H1 (cell line): ENCODE measurements at regions not wholly inside any gene's neighbourhood (a gene's known extent, or its start where the extent isn't known, plus 50 kb on each side); places are given as distances from the start of the nearest gene placed in this dataset.

Source experiments
- CTCF ChIA-PET: fragments of 300-600 bp; sonication (Branson Sonifier 250); formaldehyde crosslinking; loops from one replicate; lab custom pipeline; 2021; ENCODE audit not compliant: partially characterized antibody; lab: Charles Lee
- POLR2A ChIA-PET: fragments of 300-600 bp; sonication (Branson Sonifier 250); formaldehyde crosslinking; loops from one replicate; lab custom pipeline; 2021; ENCODE audit warnings: inconsistent platforms; ENCODE audit not compliant: partially characterized antibody; lab: Charles Lee
- DNase-seq, 2 experiments: peaks; one replicate each; pipeline versions ENCODE4 v3.0.0 to v3.0.0-alpha.2; 2010 to 2022; ENCODE audit warnings: low spot score in 2 of 2, low read depth in 1 of 2, mixed read lengths in 1 of 2
- FAIRE-seq: peaks from 2 replicates; lab custom pipeline; 2011; peaks lifted over from hg19 to GRCh38; lab: Jason Lieb, UNC
- H2AFZ ChIP-seq: 2 replicates; pipeline ENCODE4 v1.8.1; 2012; ENCODE audit warnings: low read length, inconsistent platforms
- H2AK5ac ChIP-seq: 2 replicates; pipeline ENCODE4 v1.6.1; 2013; ENCODE audit warnings: low read depth, low read length
- H2BK120ac ChIP-seq: replicated peaks from 2 replicates; pipeline ENCODE3; 2013; ENCODE audit warnings: low read depth, low read length, inconsistent platforms
- H2BK12ac ChIP-seq: 2 replicates; pipeline ENCODE4 v1.6.1; 2013; ENCODE audit warnings: low read depth, low read length
- H2BK15ac ChIP-seq: 2 replicates; pipeline ENCODE4 v1.6.1; 2013; ENCODE audit warnings: low read length
- H2BK20ac ChIP-seq: 2 replicates; pipeline ENCODE4 v1.6.1; 2013; ENCODE audit warnings: low read length
- H2BK5ac ChIP-seq: 2 replicates; pipeline ENCODE4 v1.6.1; 2013; ENCODE audit warnings: low read depth, low read length
- H3K14ac ChIP-seq: 2 replicates; pipeline ENCODE4 v1.6.1; 2013; ENCODE audit warnings: inconsistent platforms; ENCODE audit not compliant: insufficient read length
- H3K18ac ChIP-seq: 2 replicates; pipeline ENCODE4 v1.6.1; 2013; ENCODE audit warnings: low read length; ENCODE audit errors: extremely low read depth
- H3K23ac ChIP-seq: 2 replicates; pipeline ENCODE4 v1.6.1; 2013; ENCODE audit warnings: inconsistent platforms; ENCODE audit not compliant: insufficient read length
- H3K23me2 ChIP-seq: 2 replicates; pipeline ENCODE4 v1.6.1; 2013; ENCODE audit warnings: low read depth, low read length
- H3K27ac ChIP-seq: 2 replicates; pipeline ENCODE4 v1.6.1; 2011; ENCODE audit warnings: low read depth, low read length, inconsistent platforms
- H3K27me3 ChIP-seq, 4 experiments: replicated peaks in 1 of 4; 1 replicate in 1 of 4; 2 replicates in 3 of 4; pipeline versions ENCODE4 v1.6.1 to v1.8.1; 2011 to 2013; ENCODE audit warnings: low read length in 3 of 4, mild to moderate bottlenecking in 3 of 4, inconsistent platforms in 2 of 4, mixed read lengths in 2 of 4, moderate library complexity in 1 of 4; ENCODE audit not compliant: control insufficient read depth in 3 of 4, insufficient read depth in 3 of 4; ENCODE audit errors: extremely low read depth in 1 of 4
- H3K36me3 ChIP-seq, 4 experiments: 2 replicates each; pipeline versions ENCODE4 v1.6.1 to v1.8.1; 2011 to 2013; ENCODE audit warnings: mild to moderate bottlenecking in 4 of 4, low read length in 3 of 4, moderate library complexity in 2 of 4, control low read depth in 1 of 4, inconsistent platforms in 1 of 4; ENCODE audit not compliant: insufficient read depth in 4 of 4, control insufficient read depth in 2 of 4
- H3K4ac ChIP-seq: replicated peaks from 2 replicates; pipeline ENCODE3; 2013; ENCODE audit warnings: low read length, low read depth, mixed read lengths, inconsistent platforms; ENCODE audit not compliant: insufficient read length
- H3K4me1 ChIP-seq, 4 experiments: replicated peaks in 1 of 4; 1 replicate in 1 of 4; 2 replicates in 3 of 4; pipeline versions ENCODE4 v1.6.1 to v1.8.1; 2011 to 2013; ENCODE audit warnings: low read length in 3 of 4, inconsistent platforms in 2 of 4, mixed read lengths in 1 of 4; ENCODE audit not compliant: insufficient read depth in 4 of 4, control insufficient read depth in 3 of 4
- H3K4me2 ChIP-seq, 2 experiments: 2 replicates each; pipeline versions ENCODE4 v1.6.1 to v1.8.1; 2011 to 2013; ENCODE audit warnings: low read depth in 2 of 2, low read length in 2 of 2, control low read depth in 1 of 2, inconsistent platforms in 1 of 2, mild to moderate bottlenecking in 1 of 2; ENCODE audit not compliant: insufficient read depth in 1 of 2
- H3K4me3 ChIP-seq, 4 experiments: fragments of 200-600, 300-600 bp in 1 of 4; sonication (generic), shearing (Covaris generic), sonication (Bioruptor Twin) in 1 of 4; 2 replicates each; pipeline versions ENCODE4 v1.5.1 to v1.8.1; 2011 to 2016; ENCODE audit warnings: low read length in 4 of 4, low read depth in 3 of 4, control low read depth in 2 of 4, inconsistent platforms in 2 of 4, mild to moderate bottlenecking in 2 of 4, mixed read lengths in 1 of 4, moderate library complexity in 1 of 4; ENCODE audit not compliant: insufficient read depth in 2 of 4; ENCODE audit errors: extremely low read depth in 1 of 4
- H3K56ac ChIP-seq: replicated peaks from 2 replicates; pipeline ENCODE3; 2013; ENCODE audit warnings: low read depth, mild to moderate bottlenecking, mixed read lengths, low read length, inconsistent platforms; ENCODE audit not compliant: insufficient read length
- H3K79me1 ChIP-seq: 2 replicates; pipeline ENCODE4 v1.6.1; 2013; ENCODE audit warnings: low read depth, low read length, control low read depth
- H3K79me2 ChIP-seq, 2 experiments: 2 replicates each; pipeline versions ENCODE4 v1.6.1 to v1.8.1; 2012 to 2013; ENCODE audit warnings: low read length in 2 of 2, mild to moderate bottlenecking in 2 of 2, inconsistent platforms in 1 of 2; ENCODE audit not compliant: insufficient read depth in 2 of 2, control insufficient read depth in 1 of 2
- H3K9ac ChIP-seq, 4 experiments: replicated peaks in 1 of 4; 1 replicate in 1 of 4; 2 replicates in 3 of 4; pipeline versions ENCODE4 v1.6.1 to v1.8.1; 2011 to 2013; ENCODE audit warnings: low read depth in 3 of 4, low read length in 3 of 4, control low read depth in 2 of 4, mild to moderate bottlenecking in 2 of 4, moderate library complexity in 2 of 4, inconsistent platforms in 1 of 4; ENCODE audit errors: extremely low read depth in 1 of 4
- H3K9me3 ChIP-seq, 2 experiments: 2 replicates each; pipeline versions ENCODE4 v1.6.1 to v1.8.1; 2012 to 2013; ENCODE audit warnings: mild to moderate bottlenecking in 2 of 2, moderate library complexity in 2 of 2, control low read depth in 1 of 2, inconsistent platforms in 1 of 2, low read depth in 1 of 2, low read length in 1 of 2, mixed read lengths in 1 of 2; ENCODE audit not compliant: insufficient read depth in 2 of 2
- H4K20me1 ChIP-seq, 2 experiments: replicated peaks in 1 of 2; 2 replicates each; pipeline versions ENCODE3 to v1.8.1; 2011 to 2013; ENCODE audit warnings: inconsistent platforms in 2 of 2, low read length in 2 of 2, mild to moderate bottlenecking in 1 of 2; ENCODE audit not compliant: insufficient read depth in 2 of 2, control insufficient read depth in 1 of 2
- H4K5ac ChIP-seq: 2 replicates; pipeline ENCODE4 v1.6.1; 2013; ENCODE audit warnings: low read length, low read depth, mixed read lengths, inconsistent platforms; ENCODE audit not compliant: insufficient read length
- H4K8ac ChIP-seq: 2 replicates; pipeline ENCODE4 v1.8.0; 2013; ENCODE audit warnings: mild to moderate bottlenecking, moderate library complexity, low read length, inconsistent platforms; ENCODE audit not compliant: insufficient read depth; ENCODE audit errors: extremely low read depth
- H4K91ac ChIP-seq: replicated peaks from 2 replicates; pipeline ENCODE3; 2013; ENCODE audit warnings: low read length, mixed read lengths, inconsistent platforms; ENCODE audit not compliant: insufficient read length
- ASH2L ChIP-seq: fragments of 200-600, 300-600 bp; sonication (generic); IDR thresholded peaks from one replicate; pipeline ENCODE4 v1.7.1; 2017; ENCODE audit warnings: low read length
- CHD1 ChIP-seq: IDR thresholded peaks from 2 replicates; pipeline ENCODE4 v1.6.1; 2012; ENCODE audit warnings: low read depth, low read length, improper control_type of control experiment
- CHD2 ChIP-seq: IDR thresholded peaks from 2 replicates; pipeline ENCODE4 v1.6.1; 2012; ENCODE audit warnings: low read length, improper control_type of control experiment
- EZH2 ChIP-seq: fragments of 200-600 bp; sonication (generic); IDR thresholded peaks from 2 replicates; pipeline ENCODE4 v1.7.1; 2012; ENCODE audit warnings: low read depth, mild to moderate bottlenecking, moderate library complexity, low read length, inconsistent platforms; ENCODE audit not compliant: severe bottlenecking
- KDM1A ChIP-seq: fragments of 200-600, 300-600 bp; sonication (generic); IDR thresholded peaks from 2 replicates; pipeline ENCODE4 v1.7.1; 2016; ENCODE audit warnings: mild to moderate bottlenecking, low read length, borderline replicate concordance
- MAFK ChIP-seq: IDR thresholded peaks from 2 replicates; pipeline ENCODE4 v1.6.1; 2012; ENCODE audit warnings: low read depth, mild to moderate bottlenecking, improper control_type of control experiment, low read length
- SIX5 ChIP-seq: IDR thresholded peaks from 2 replicates; pipeline ENCODE4 v1.6.1; 2011; ENCODE audit warnings: mild to moderate bottlenecking, low read depth, low read length
- TAF1 ChIP-seq: IDR thresholded peaks from 2 replicates; pipeline ENCODE4 v1.6.1; 2011; ENCODE audit warnings: mild to moderate bottlenecking, low read depth, low read length
- TCF12 ChIP-seq: IDR thresholded peaks from 2 replicates; pipeline ENCODE4 v1.6.1; 2011; ENCODE audit warnings: low read depth, mild to moderate bottlenecking, low read length
- ZNF274 ChIP-seq: IDR thresholded peaks from 2 replicates; pipeline ENCODE4 v1.7.0; 2012; ENCODE audit warnings: low read length, borderline replicate concordance; ENCODE audit errors: extremely low read depth

GRCh38 chr11:90532125-90532524 is 309.3 kb upstream of the CHORDC1 start:
- Histone ChIP-seq H2BK15ac (no peak overlapping the region), H3K56ac (no peak overlapping the region), H2BK12ac (no peak overlapping the region), H3K4me3 (no peak overlapping the region), H3K23ac (no peak overlapping the region), H3K18ac (no peak overlapping the region), H3K4ac (no peak overlapping the region), H3K9ac (no peak overlapping the region), H2BK120ac (no peak overlapping the region), H3K27me3 (no peaks in the 10 kb centered on the region), H3K4me2 (no peak overlapping the region), H3K79me1 (no peaks in the 10 kb centered on the region), H3K14ac (no peak overlapping the region), H4K5ac (no peak overlapping the region), H3K9me3 (no peaks in the 10 kb centered on the region), H4K20me1 (no peaks in the 10 kb centered on the region), H3K23me2 (no peaks in the 10 kb centered on the region), H2AK5ac (no peak overlapping the region), H2BK20ac (no peak overlapping the region), H3K79me2 (no peaks in the 10 kb centered on the region), H3K36me3 (no peaks in the 10 kb centered on the region), H3K27ac (no peak overlapping the region), H4K91ac (no peak overlapping the region), H4K8ac (no peak overlapping the region), H2BK5ac (no peak overlapping the region), H2AFZ (no peak overlapping the region), H3K4me1 (peaks cover 0 to 3% (median 0%) of the 10 kb centered on the region in 4 experiments; a peak in 1 of 7 replicates)
- FAIRE-seq (no peak), DNase-seq (no peak)
- ChIA-PET POLR2A (no interaction called here), CTCF (interaction anchor here (0.6 to 1.9 kb wide), 5 partner anchors 9 to 108 kb away, joined by 3 to 4 read pairs (median 3); no protein-coding TSS in a partner anchor)
- no peak for TF ChIP-seq TCF12
- no peak for TF ChIP-seq KDM1A
- TF ChIP-seq ASH2L: no peak
- no peak for TF ChIP-seq ZNF274
- no peak for TF ChIP-seq EZH2
- no peak for TF ChIP-seq TAF1
- TF ChIP-seq CHD2: no peak
- no peak for TF ChIP-seq MAFK
- TF ChIP-seq SIX5: no peak
- TF ChIP-seq CHD1: no peak
